Pancreas (tissue), 10 donors: ENCODE measurements at regions not wholly inside any gene's neighbourhood (a gene's known extent, or its start where the extent isn't known, plus 50 kb on each side); places are given as distances from the start of the nearest gene placed in this dataset.
"Not testable (repeated sequence)": the region's sequence is repeated elsewhere in the genome, so short reads cannot be mapped to it uniquely, and the experiment has no call there.

ENCODE experiments used
- ATAC-seq, 4 donors: fragments of 200-7000 bp; cut with Tn5 transposase; one replicate each; pipeline versions ENCODE4 v1.8.0 to v1.9.1; 2020; ENCODE audit warnings: mild to moderate bottlenecking in 4 of 4, moderate library complexity in 4 of 4
- DNase-seq, 6 donors: peaks; one replicate each; pipeline ENCODE4 v3.0.0-alpha.2; 2020
- FAIRE-seq: peaks from 2 replicates; lab custom pipeline; 2012; peaks lifted over from hg19 to GRCh38; lab: Jason Lieb, UNC
- H3K27ac ChIP-seq, 4 donors: fragments of 200-600 bp; sonication (generic); 1 replicate in 3 of 4; 2 replicates in 1 of 4; pipeline versions ENCODE4 v1.5.0 to v1.8.0; 2020
- H3K27me3 ChIP-seq, 4 donors: fragments of 200-600 bp; one replicate each; pipeline ENCODE4 v1.8.0; 2021
- H3K36me3 ChIP-seq, 3 donors: fragments of 200-600 bp; sonication (generic) in 1 of 3; one replicate each; pipeline versions ENCODE4 v1.5.0 to v1.8.0; 2020 to 2021
- H3K4me1 ChIP-seq, 3 donors: fragments of 200-600 bp; one replicate each; pipeline ENCODE4 v1.8.0; 2021
- H3K4me3 ChIP-seq, 4 donors: fragments of 200-600 bp; sonication (generic) in 2 of 4; one replicate each; pipeline versions ENCODE4 v1.5.0 to v1.8.0; 2020 to 2021
- H3K9me3 ChIP-seq, 4 donors: fragments of 200-600 bp; one replicate each; pipeline ENCODE4 v1.8.0; 2021
- WGBS, 2 donors: extraction: QIAGEN DNeasy Blood & Tissue Kit; methylation state at CpG; one replicate each; pipeline ENCODE4 v1.1.7; 2013; 5-methylcytosine and 5-hydroxymethylcytosine counted together
- intact Hi-C, 3 donors: fragments of 100-400 bp; cut with DNase I; formaldehyde crosslinking; loops; one replicate each; pipeline versions ENCODE4 v1.11.1 to v1.14.2; 2022
- TF ChIP-seq, protein P1 (sequence below), 4 donors: fragments of 200-600 bp; sonication (generic) in 3 of 4; IDR thresholded peaks; one replicate each; pipeline versions ENCODE4 v1.5.0 to v1.8.0; 2021; ENCODE audit warnings: antibody characterized with exemption in 4 of 4
- donor health status: healthy with polysubstance abuse.
- donor health status: DM: no; HTN: no; CAD: no; lungs with moderate emphysema.
- donor health status: DM: no; HTN: no; CAD: no.
- donor health status: control.
- donor health status: control.
- donor health status: Bipolar disorder and iron deficiency.
- donor health status: DM: yes; HTN: yes; CAD: no.
- donor health status: DM: no; HTN: no; CAD: no.
- donor health status: DM: no; HTN: no; CAD: no.
- donor health status: DM: yes; HTN: yes; CAD: no.

DNA sequence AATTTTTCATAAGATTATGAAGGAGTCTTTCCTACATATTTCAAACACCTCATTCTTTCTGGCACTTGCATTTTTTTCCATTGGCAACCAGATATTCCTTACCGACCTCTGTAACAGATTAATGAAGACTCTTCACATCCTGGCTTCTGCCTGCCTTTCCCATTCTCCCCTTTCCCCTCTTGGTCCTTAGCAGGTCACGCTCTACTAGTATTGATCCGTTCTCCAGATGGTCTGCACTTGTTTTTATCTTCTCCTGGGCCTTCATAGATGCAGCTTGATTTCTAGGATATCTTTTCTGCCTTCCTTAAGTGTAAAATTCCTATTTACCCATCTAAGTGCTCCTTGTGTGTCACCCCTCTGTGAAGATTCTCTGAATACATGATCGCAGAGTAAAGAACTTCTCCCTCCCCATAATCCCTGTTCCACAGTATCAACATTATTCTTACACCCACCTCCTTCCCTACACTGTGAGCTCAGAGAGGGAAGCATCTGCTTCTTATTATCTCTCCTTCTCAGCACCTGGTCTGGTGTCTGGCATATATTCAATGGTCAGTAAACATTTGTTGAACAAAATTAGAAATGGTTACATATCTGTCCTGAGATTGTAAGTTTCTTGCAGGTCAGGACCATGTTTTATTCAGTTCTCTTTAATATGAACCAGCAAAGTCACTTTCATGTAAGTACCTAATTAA is 654.2 kb downstream of the REEP3 start:
- DNase-seq, result no peak
- H3K4me3 ChIP-seq, result no peak overlapping the region
- no peaks in the 10 kb centered on the region for H3K27me3 ChIP-seq
- ATAC-seq, result no peak
- no peaks in the 10 kb centered on the region for H3K36me3 ChIP-seq
- no peak for FAIRE-seq
- no peaks in the 10 kb centered on the region for H3K9me3 ChIP-seq
- intact Hi-C loops, result no loop called here
- H3K4me1 ChIP-seq, result no peaks in the 10 kb centered on the region
- no peak overlapping the region for H3K27ac ChIP-seq
- 58 to 62% methylated on average over 4 of the region's 4 CpGs for WGBS, 2 donors
- TF ChIP-seq, protein P1, sequence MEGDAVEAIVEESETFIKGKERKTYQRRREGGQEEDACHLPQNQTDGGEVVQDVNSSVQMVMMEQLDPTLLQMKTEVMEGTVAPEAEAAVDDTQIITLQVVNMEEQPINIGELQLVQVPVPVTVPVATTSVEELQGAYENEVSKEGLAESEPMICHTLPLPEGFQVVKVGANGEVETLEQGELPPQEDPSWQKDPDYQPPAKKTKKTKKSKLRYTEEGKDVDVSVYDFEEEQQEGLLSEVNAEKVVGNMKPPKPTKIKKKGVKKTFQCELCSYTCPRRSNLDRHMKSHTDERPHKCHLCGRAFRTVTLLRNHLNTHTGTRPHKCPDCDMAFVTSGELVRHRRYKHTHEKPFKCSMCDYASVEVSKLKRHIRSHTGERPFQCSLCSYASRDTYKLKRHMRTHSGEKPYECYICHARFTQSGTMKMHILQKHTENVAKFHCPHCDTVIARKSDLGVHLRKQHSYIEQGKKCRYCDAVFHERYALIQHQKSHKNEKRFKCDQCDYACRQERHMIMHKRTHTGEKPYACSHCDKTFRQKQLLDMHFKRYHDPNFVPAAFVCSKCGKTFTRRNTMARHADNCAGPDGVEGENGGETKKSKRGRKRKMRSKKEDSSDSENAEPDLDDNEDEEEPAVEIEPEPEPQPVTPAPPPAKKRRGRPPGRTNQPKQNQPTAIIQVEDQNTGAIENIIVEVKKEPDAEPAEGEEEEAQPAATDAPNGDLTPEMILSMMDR (IDR thresholded peaks at IDR 0.05), result no peak

DNA sequence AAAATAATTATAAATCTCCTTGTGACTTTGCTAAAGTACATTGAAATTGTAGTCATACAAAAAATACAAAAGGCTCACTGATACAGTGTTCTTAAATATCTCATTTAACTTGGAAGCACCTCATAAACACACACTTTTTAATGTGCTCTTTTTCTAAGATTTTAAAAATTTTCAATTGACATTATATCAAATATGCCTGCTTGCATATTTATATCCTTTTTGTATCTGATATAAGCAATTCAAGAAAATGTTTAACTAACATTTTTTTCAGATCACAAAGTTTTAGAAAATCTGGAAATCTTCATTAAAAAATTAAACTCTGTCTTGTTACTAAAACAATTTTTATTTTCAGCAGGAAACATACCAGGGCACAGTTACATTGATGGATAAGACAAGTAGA is 661.5 kb downstream of the REEP3 start:
- no peaks in the 10 kb centered on the region for H3K36me3 ChIP-seq
- FAIRE-seq, result no peak
- ATAC-seq, result no peak
- intact Hi-C loops, result no loop called here
- no peak for DNase-seq
- H3K27me3 ChIP-seq, result no peaks in the 10 kb centered on the region
- TF ChIP-seq, protein P1 (IDR thresholded peaks at IDR 0.05), result no peak
- no peaks in the 10 kb centered on the region for H3K4me1 ChIP-seq
- H3K9me3 ChIP-seq, result no peaks in the 10 kb centered on the region
- H3K4me3 ChIP-seq, result no peak overlapping the region
- no peak overlapping the region for H3K27ac ChIP-seq

DNA sequence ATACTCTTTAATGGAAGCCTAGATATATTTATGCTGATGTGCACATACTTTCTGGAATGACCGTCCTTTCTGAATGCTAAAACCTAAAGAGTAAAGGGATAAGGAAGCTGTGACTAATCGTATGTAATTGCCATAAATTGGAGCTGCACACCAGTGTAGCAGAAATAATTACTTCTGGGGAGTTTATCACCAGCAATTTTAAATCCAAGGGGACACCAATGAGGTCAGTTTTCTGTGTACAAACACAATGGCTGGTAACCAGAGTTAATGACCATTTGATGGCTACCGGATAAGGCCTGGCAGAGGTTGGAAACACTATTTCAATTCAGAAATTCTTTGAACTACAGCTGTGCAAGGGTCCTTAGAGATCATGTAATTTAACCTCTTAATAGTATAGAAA is 670.1 kb downstream of the REEP3 start:
- TF ChIP-seq, protein P1 (IDR thresholded peaks at IDR 0.05), result no peak
- Histone ChIP-seq H3K36me3 (no peaks in the 10 kb centered on the region), H3K9me3 (no peaks in the 10 kb centered on the region), H3K27me3 (no peaks in the 10 kb centered on the region), H3K4me3 (no peak overlapping the region), H3K4me1 (no peaks in the 10 kb centered on the region), H3K27ac (no peak overlapping the region)
- intact Hi-C loops, result no loop called here
- FAIRE-seq (no peak), DNase-seq (no peak), ATAC-seq (no peak)
- 58 to 61% methylated on average over 3 of the region's 3 CpGs for WGBS, 2 donors

DNA sequence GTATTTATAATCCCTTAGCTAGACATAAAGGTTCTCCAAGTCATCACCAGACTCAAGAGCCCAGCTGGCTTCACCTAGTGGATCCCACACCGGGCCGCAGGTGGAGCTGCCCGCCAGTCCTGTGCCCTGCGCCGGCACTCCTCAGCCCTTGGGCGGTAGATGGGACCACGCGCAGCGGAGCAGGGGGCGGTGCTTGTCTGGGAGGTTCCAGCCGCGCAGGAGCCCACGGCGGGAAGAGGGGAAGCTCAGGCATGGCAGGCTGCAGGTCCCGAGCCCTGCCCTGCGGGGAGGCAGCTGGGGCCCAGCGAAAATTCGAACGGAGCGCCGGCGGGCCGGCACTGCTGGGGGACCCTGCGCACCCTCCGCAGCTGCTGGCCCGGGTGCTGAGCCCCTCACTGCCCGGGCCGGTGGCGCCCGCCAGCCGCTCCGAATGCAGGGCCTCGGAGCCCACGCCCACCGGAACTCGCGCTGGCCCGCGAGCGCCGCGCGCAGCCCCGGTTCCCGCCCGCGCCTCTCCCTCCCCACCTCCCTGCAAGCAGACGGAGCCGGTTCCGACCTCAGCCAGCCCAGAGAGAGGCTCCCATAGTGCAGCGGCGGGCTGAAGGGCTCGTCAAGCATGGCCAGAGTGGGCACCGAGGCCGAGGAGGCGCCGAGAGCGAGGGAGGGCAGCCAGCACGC is 675.6 kb downstream of the REEP3 start:
- 81 to 92% methylated on average over 47 to 59 of the region's 59 CpGs for WGBS, 2 donors
- no peak overlapping the region for H3K27ac ChIP-seq
- DNase-seq (peak in 3 of 6 donors; percentile 9 to 50 (median 44)), ATAC-seq (no peak), FAIRE-seq (no peak)
- no peaks in the 10 kb centered on the region for H3K9me3 ChIP-seq
- H3K4me3 ChIP-seq, result no peak overlapping the region
- no peaks in the 10 kb centered on the region for H3K4me1 ChIP-seq
- no peaks in the 10 kb centered on the region for H3K36me3 ChIP-seq
- TF ChIP-seq, protein P1 (IDR thresholded peaks at IDR 0.05), result no peak
- intact Hi-C loops, result no loop called here
- no peaks in the 10 kb centered on the region for H3K27me3 ChIP-seq

DNA sequence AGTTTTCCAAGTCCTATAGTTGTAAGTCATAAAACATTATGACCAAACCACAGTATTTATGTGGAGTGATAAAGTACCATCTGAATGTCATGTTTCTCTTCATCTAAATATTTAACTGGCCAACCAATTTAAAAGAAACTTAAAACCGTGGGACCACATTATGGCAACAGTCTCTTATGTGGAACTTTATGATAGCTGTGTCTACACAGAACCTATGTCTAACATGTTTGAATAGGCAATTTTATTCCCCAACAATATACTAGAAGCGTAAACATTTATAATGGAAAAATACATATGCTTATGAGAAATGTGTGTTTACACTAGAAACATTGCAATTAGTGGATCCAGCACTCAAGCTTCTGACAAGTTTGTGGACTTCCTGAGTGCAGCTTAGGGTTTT is 680.7 kb downstream of the REEP3 start:
- TF ChIP-seq, protein P1 (IDR thresholded peaks at IDR 0.05), result no peak
- FAIRE-seq (no peak), DNase-seq (no peak), ATAC-seq (no peak)
- H3K4me1 ChIP-seq, result no peaks in the 10 kb centered on the region
- H3K27ac ChIP-seq, result no peak overlapping the region
- intact Hi-C loops, result no loop called here
- whole genome bisulfite sequencing, 2 donors, result 75 to 83% methylated on average over 2 of the region's 2 CpGs
- no peak overlapping the region for H3K4me3 ChIP-seq
- H3K27me3 ChIP-seq, result no peaks in the 10 kb centered on the region
- H3K36me3 ChIP-seq, result no peaks in the 10 kb centered on the region
- H3K9me3 ChIP-seq, result no peaks in the 10 kb centered on the region

DNA sequence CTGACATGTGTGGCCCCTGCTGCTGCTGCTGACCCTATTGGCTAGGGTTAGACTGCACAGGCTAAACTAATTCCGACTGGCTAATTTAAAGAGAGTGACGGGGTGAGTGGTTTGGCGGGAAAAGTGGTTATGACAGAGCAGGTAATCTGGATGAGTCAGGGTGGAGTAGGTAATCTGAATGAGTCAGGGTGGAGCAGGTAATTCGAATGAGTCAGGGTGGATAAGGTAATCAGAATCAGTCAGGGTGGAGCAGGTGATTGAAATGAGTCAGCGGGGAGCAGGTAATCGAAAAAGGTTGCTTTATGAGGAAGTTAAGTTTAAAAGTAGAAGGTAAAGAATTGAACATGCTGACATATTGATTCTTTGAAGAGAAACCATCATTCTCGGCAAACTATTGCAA is 683.3 kb downstream of the REEP3 start:
- not testable (repeated sequence) for ATAC-seq, H3K4me3 ChIP-seq

More for the DNA sequence above, 683.3 kb downstream of the REEP3 start:
- H3K36me3 ChIP-seq, H3K9me3 ChIP-seq, FAIRE-seq, DNase-seq, intact Hi-C loops, H3K4me1 ChIP-seq, H3K27ac ChIP-seq, H3K27me3 ChIP-seq: not testable (repeated sequence)
- WGBS, 2 donors, result 78 to 83% methylated on average over 7 of the region's 7 CpGs
